ENCODE measurements at regions not wholly inside any gene's neighbourhood (a gene's known extent, or its start where the extent isn't known, plus 50 kb on each side); places are given as distances from the start of the nearest gene placed in this dataset.
"Not testable (repeated sequence)": the region's sequence is repeated elsewhere in the genome, so short reads cannot be mapped to it uniquely, and the experiment has no call there.

- Histone ChIP-seq H3K9me3 (ENCODE audit: severe bottlenecking) (no peaks in the 10 kb centered on the region), H3K4me3 (ENCODE audit: severe bottlenecking) (no peak overlapping the region), H3K27me3 (ENCODE audit: insufficient read depth, poor library complexity, severe bottlenecking) (no peaks in the 10 kb centered on the region), H3K36me3 (ENCODE audit: low read depth) (no peaks in the 10 kb centered on the region), H3K27ac (ENCODE audit: poor library complexity, severe bottlenecking) (no peak overlapping the region), H3K4me1 (ENCODE audit: insufficient read depth, poor library complexity, severe bottlenecking) (no peaks in the 10 kb centered on the region)
- ATAC-seq (ENCODE audit: low read depth) = no peak
- no peak for TF ChIP-seq CTCF (IDR thresholded peaks at IDR 0.05; ENCODE audit: poor library complexity, severe bottlenecking)
- DNase-seq (ENCODE audit: low spot score) = no peak
Measured at GRCh38 chr13:22938576-22938975, 242.2 kb upstream of the SGCG start.

- DNase-seq (ENCODE audit: low spot score) (no peak), ATAC-seq (ENCODE audit: low read depth) (no peak)
- Histone ChIP-seq H3K27me3 (ENCODE audit: insufficient read depth, poor library complexity, severe bottlenecking) (no peaks in the 10 kb centered on the region), H3K36me3 (ENCODE audit: low read depth) (no peaks in the 10 kb centered on the region), H3K9me3 (ENCODE audit: severe bottlenecking) (no peaks in the 10 kb centered on the region), H3K27ac (ENCODE audit: poor library complexity, severe bottlenecking) (no peak overlapping the region), H3K4me1 (ENCODE audit: insufficient read depth, poor library complexity, severe bottlenecking) (no peaks in the 10 kb centered on the region), H3K4me3 (ENCODE audit: severe bottlenecking) (no peak overlapping the region)
- no peak for TF ChIP-seq CTCF (IDR thresholded peaks at IDR 0.05; ENCODE audit: poor library complexity, severe bottlenecking)
Measured at GRCh38 chr13:22939157-22939556, 241.6 kb upstream of the SGCG start.

GRCh38 chr13:22940090-22940710 is 240.6 kb upstream of the SGCG start:
- ATAC-seq (ENCODE audit: low read depth) = no peak
- TF ChIP-seq CTCF (IDR thresholded peaks at IDR 0.05; ENCODE audit: poor library complexity, severe bottlenecking) = no peak
- no peaks in the 10 kb centered on the region for H3K27me3 ChIP-seq (ENCODE audit: insufficient read depth, poor library complexity, severe bottlenecking)
- no peak overlapping the region for H3K4me3 ChIP-seq (ENCODE audit: severe bottlenecking)
- DNase-seq (ENCODE audit: low spot score) = no peak
- H3K4me1 ChIP-seq (ENCODE audit: insufficient read depth, poor library complexity, severe bottlenecking) = no peaks in the 10 kb centered on the region
- H3K9me3 ChIP-seq (ENCODE audit: severe bottlenecking) = no peaks in the 10 kb centered on the region
- no peak overlapping the region for H3K27ac ChIP-seq (ENCODE audit: poor library complexity, severe bottlenecking)
- H3K36me3 ChIP-seq (ENCODE audit: low read depth) = no peaks in the 10 kb centered on the region

GRCh38 chr13:22940736-22941135 is 240.0 kb upstream of the SGCG start:
- Histone ChIP-seq H3K9me3 (ENCODE audit: severe bottlenecking) (no peaks in the 10 kb centered on the region), H3K4me1 (ENCODE audit: insufficient read depth, poor library complexity, severe bottlenecking) (no peaks in the 10 kb centered on the region), H3K4me3 (ENCODE audit: severe bottlenecking) (no peak overlapping the region), H3K27ac (ENCODE audit: poor library complexity, severe bottlenecking) (no peak overlapping the region), H3K36me3 (ENCODE audit: low read depth) (no peaks in the 10 kb centered on the region), H3K27me3 (ENCODE audit: insufficient read depth, poor library complexity, severe bottlenecking) (no peaks in the 10 kb centered on the region)
- TF ChIP-seq CTCF (IDR thresholded peaks at IDR 0.05; ENCODE audit: poor library complexity, severe bottlenecking) = no peak
- ATAC-seq (ENCODE audit: low read depth) (no peak), DNase-seq (ENCODE audit: low spot score) (no peak)

DNA sequence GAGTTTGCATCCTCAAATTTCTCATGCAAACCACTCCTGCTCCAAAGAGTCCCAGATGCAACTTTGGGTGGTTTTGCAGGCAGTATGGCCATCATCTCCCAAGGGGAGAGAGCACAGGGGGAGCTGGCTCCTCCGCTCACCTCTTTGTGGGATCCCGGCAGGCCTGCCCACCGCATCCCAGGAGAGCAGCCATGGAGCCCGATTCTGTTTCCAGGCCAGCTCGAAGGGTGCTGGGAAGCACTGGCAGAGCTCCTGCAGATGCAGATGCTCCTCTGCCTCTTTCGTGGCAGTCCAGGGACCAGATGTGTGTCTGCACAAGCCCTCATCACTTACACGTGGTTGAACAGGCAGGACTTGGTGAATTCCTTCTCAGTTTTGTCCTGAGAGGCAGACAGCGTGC is 239.3 kb upstream of the SGCG start:
- H3K27me3 ChIP-seq (ENCODE audit: insufficient read depth, poor library complexity, severe bottlenecking); H3K27ac ChIP-seq (ENCODE audit: poor library complexity, severe bottlenecking); DNase-seq (ENCODE audit: low spot score); H3K9me3 ChIP-seq (ENCODE audit: severe bottlenecking); H3K4me1 ChIP-seq (ENCODE audit: insufficient read depth, poor library complexity, severe bottlenecking); H3K36me3 ChIP-seq (ENCODE audit: low read depth); ATAC-seq (ENCODE audit: low read depth); H3K4me3 ChIP-seq (ENCODE audit: severe bottlenecking): not testable (repeated sequence)

DNA sequence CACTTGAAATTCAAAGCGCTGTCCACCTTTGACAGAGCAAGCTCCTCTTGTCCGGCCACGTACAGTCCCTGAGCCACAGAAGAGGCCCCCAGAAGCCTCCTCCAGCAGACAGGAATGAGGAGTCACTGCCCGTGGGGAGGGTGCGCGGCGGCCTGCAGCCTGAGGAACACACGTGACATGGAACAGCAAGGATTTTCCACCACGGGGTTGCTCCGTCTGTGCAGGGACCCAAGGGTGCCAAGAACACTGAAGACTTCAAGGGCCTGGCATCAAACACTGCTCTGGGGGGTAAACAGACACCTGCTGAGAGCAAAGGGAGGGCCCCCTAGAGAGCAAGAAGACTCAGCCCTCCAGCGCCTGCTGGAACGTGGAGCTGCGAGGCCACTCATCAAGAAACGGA is 237.9 kb upstream of the SGCG start:
- not testable (repeated sequence) for DNase-seq (ENCODE audit: low spot score); ATAC-seq (ENCODE audit: low read depth); H3K9me3 ChIP-seq (ENCODE audit: severe bottlenecking); H3K27ac ChIP-seq (ENCODE audit: poor library complexity, severe bottlenecking); H3K27me3 ChIP-seq (ENCODE audit: insufficient read depth, poor library complexity, severe bottlenecking); H3K36me3 ChIP-seq (ENCODE audit: low read depth); H3K4me1 ChIP-seq (ENCODE audit: insufficient read depth, poor library complexity, severe bottlenecking); H3K4me3 ChIP-seq (ENCODE audit: severe bottlenecking)
